Ovary (tissue), 7 donors: ENCODE measurements at regions not wholly inside any gene's neighbourhood (a gene's known extent, or its start where the extent isn't known, plus 50 kb on each side); places are given as distances from the start of the nearest gene placed in this dataset.
A peak's percentile ranks its signal among the peaks of the same experiment; 100 is the strongest.

ENCODE experiments used
- DNase-seq, 5 donors: peaks; one replicate each; pipeline ENCODE4 v3.0.0-alpha.2; 2019 to 2020
- H3K27ac ChIP-seq, 2 donors: fragments of 200-600 bp; one replicate each; pipeline versions ENCODE4 v1.5.1 to v1.8.0; 2019 to 2022
- H3K27me3 ChIP-seq: fragments of 200-600 bp; one replicate; pipeline ENCODE4 v1.8.0; 2022
- H3K36me3 ChIP-seq: fragments of 200-600 bp; sonication (generic); one replicate; pipeline ENCODE4 v1.5.1; 2019
- H3K4me1 ChIP-seq: one replicate; pipeline ENCODE4 v1.8.1; 2013; ENCODE audit warnings: mild to moderate bottlenecking, moderate library complexity; ENCODE audit not compliant: insufficient read depth
- H3K4me3 ChIP-seq: fragments of 200-600 bp; sonication (generic); one replicate; pipeline ENCODE4 v1.5.1; 2017
- H3K9me3 ChIP-seq, 2 donors: fragments of 200-600 bp in 1 of 2; sonication (generic) in 1 of 2; one replicate each; pipeline versions ENCODE4 v1.5.1 to v1.8.1; 2013 to 2019; ENCODE audit warnings: mild to moderate bottlenecking in 1 of 2, moderate library complexity in 1 of 2
- CTCF ChIP-seq, 3 donors: fragments of 450-650 bp in 2 of 3; fragments of 200-600 bp in 1 of 3; IDR thresholded peaks; one replicate each; pipeline versions ENCODE4 v1.5.1 to v1.8.0; 2016 to 2022; ENCODE audit warnings: antibody characterized with exemption in 3 of 3, mild to moderate bottlenecking in 1 of 3
- EP300 ChIP-seq: sonication (generic); formaldehyde crosslinking; IDR thresholded peaks from one replicate; pipeline ENCODE4 v1.6.1; 2017; ENCODE audit warnings: antibody characterized with exemption
- POLR2A ChIP-seq: fragments of 450-650 bp; IDR thresholded peaks from one replicate; pipeline ENCODE4 v1.6.1; 2017; ENCODE audit warnings: antibody characterized with exemption, mild to moderate bottlenecking, moderate library complexity
- WGBS, 3 donors: extraction: QIAGEN DNeasy Blood & Tissue Kit in 1 of 3; methylation state at CpG; one replicate each; pipeline versions ENCODE4 v1.1.5 to v1.1.7; 2013 to 2017; 5-methylcytosine and 5-hydroxymethylcytosine counted together
- intact Hi-C, 4 donors: fragments of 100-400 bp; cut with DNase I; formaldehyde crosslinking; loops; one replicate each; pipeline versions ENCODE4 v1.11.0 to v1.15.1; 2022 to 2023
- donor health status: DM: no; HTN: no; CAD: no; lungs with moderate emphysema.
- donor health status: DM: no; HTN: no; CAD: no.
- donor health status: Bipolar disorder and iron deficiency.
- donor health status: DM: no; HTN: no; CAD: no.
- donor health status: DM: yes; HTN: yes; CAD: no.

GRCh38 chr16:85498607-85499006 is 114.5 kb upstream of the GSE1 start:
- no peaks in the 10 kb centered on the region for H3K9me3 ChIP-seq
- peaks cover 3% of the 10 kb centered on the region for H3K4me1 ChIP-seq
- no peaks in the 10 kb centered on the region for H3K27me3 ChIP-seq
- H3K4me3 ChIP-seq: no peak overlapping the region
- H3K27ac ChIP-seq: no peak overlapping the region
- TF ChIP-seq POLR2A (no peak), EP300 (no peak), CTCF (IDR thresholded peaks at IDR 0.05) (no peak)
- no peak for DNase-seq
- 89 to 94% (median 90%) methylated on average over 8 of the region's 8 CpGs for WGBS, 3 donors
- H3K36me3 ChIP-seq: no peaks in the 10 kb centered on the region
- intact Hi-C loops: no loop called here

- WGBS, 3 donors: 77 to 86% (median 78%) methylated on average over 12 of the region's 12 CpGs
- no peak for DNase-seq
- Histone ChIP-seq H3K4me3 (no peak overlapping the region), H3K36me3 (no peaks in the 10 kb centered on the region), H3K27ac (no peak overlapping the region), H3K27me3 (no peaks in the 10 kb centered on the region), H3K9me3 (no peaks in the 10 kb centered on the region), H3K4me1 (peaks cover 5% of the 10 kb centered on the region)
- TF ChIP-seq POLR2A: no peak
- TF ChIP-seq CTCF (IDR thresholded peaks at IDR 0.05): no peak
- no peak for TF ChIP-seq EP300
- intact Hi-C loops: no loop called here
Observed at GRCh38 chr16:85500220-85500619, 112.9 kb upstream of the GSE1 start.

GRCh38 chr16:85501900-85502299 is 111.2 kb upstream of the GSE1 start:
- peaks cover 7% of the 10 kb centered on the region for H3K4me1 ChIP-seq
- intact Hi-C loops: no loop called here
- WGBS, 3 donors: 72 to 77% (median 76%) methylated on average over 11 of the region's 11 CpGs

GRCh38 chr16:85502357-85502756 is 110.8 kb upstream of the GSE1 start:
- TF ChIP-seq CTCF (IDR thresholded peaks at IDR 0.05): no peak
- no peak for TF ChIP-seq EP300
- TF ChIP-seq POLR2A: no peak
- DNase-seq: peak in 3 of 5 donors; percentile 54 to 63 (median 57)
- intact Hi-C loops: no loop called here
- Histone ChIP-seq H3K4me3 (no peak overlapping the region), H3K9me3 (no peaks in the 10 kb centered on the region), H3K4me1 (peaks cover 7% of the 10 kb centered on the region), H3K27me3 (no peaks in the 10 kb centered on the region), H3K27ac (no peak overlapping the region), H3K36me3 (no peaks in the 10 kb centered on the region)
- 70 to 83% (median 79%) methylated on average over 11 of the region's 11 CpGs for WGBS, 3 donors

More at GRCh38 chr16:85501900-85502299, 111.2 kb upstream of the GSE1 start:
- Histone ChIP-seq H3K4me3 (no peak overlapping the region), H3K36me3 (no peaks in the 10 kb centered on the region), H3K9me3 (no peaks in the 10 kb centered on the region), H3K27me3 (no peaks in the 10 kb centered on the region), H3K27ac (no peak overlapping the region)
- no peak for TF ChIP-seq EP300
- no peak for DNase-seq

GRCh38 chr16:85503679-85504231 is 109.4 kb upstream of the GSE1 start:
- no peaks in the 10 kb centered on the region for H3K27me3 ChIP-seq
- H3K36me3 ChIP-seq: no peaks in the 10 kb centered on the region
- no peak overlapping the region for H3K4me3 ChIP-seq
- DNase-seq: no peak
- 87 to 92% (median 88%) methylated on average over 26 of the region's 26 CpGs for WGBS, 3 donors
- peaks cover 7% of the 10 kb centered on the region for H3K4me1 ChIP-seq
- no peak overlapping the region for H3K27ac ChIP-seq
- no peaks in the 10 kb centered on the region for H3K9me3 ChIP-seq
- TF ChIP-seq CTCF (IDR thresholded peaks at IDR 0.05) (no peak), POLR2A (no peak), EP300 (no peak)
- intact Hi-C loops: no loop called here
